H9 (cell line): ENCODE measurements at regions not wholly inside any gene's neighbourhood (a gene's known extent, or its start where the extent isn't known, plus 50 kb on each side); places are given as distances from the start of the nearest gene placed in this dataset.

Experiments
- DNase-seq: peaks from one replicate; pipeline ENCODE4 v3.0.0-alpha.2; 2017
- H2AFZ ChIP-seq: one replicate; pipeline ENCODE4 v1.6.1; 2013; ENCODE audit warnings: mild to moderate bottlenecking, low read length, control low read depth, moderate library complexity
- H2AK5ac ChIP-seq: 2 replicates; pipeline ENCODE4 v1.6.1; 2013; ENCODE audit warnings: low read length, control low read depth, mixed read lengths; ENCODE audit not compliant: insufficient read length
- H2BK120ac ChIP-seq: one replicate; pipeline ENCODE4 v1.6.1; 2013; ENCODE audit warnings: low read depth, mild to moderate bottlenecking, low read length, control low read depth, inconsistent platforms; ENCODE audit not compliant: poor library complexity, severe bottlenecking
- H2BK12ac ChIP-seq: 2 replicates; pipeline ENCODE4 v1.6.1; 2013; ENCODE audit warnings: low read length, control low read depth, mixed read lengths, low read depth; ENCODE audit not compliant: insufficient read length
- H2BK15ac ChIP-seq: 2 replicates; pipeline ENCODE4 v1.6.1; 2013; ENCODE audit warnings: low read depth, low read length, control low read depth
- H2BK20ac ChIP-seq: one replicate; pipeline ENCODE4 v1.6.1; 2013; ENCODE audit warnings: low read depth, mild to moderate bottlenecking, low read length, control low read depth, inconsistent platforms; ENCODE audit not compliant: poor library complexity, severe bottlenecking
- H2BK5ac ChIP-seq: 2 replicates; pipeline ENCODE4 v1.6.1; 2013; ENCODE audit warnings: low read length, control low read depth, mixed read lengths; ENCODE audit not compliant: insufficient read length
- H3K14ac ChIP-seq: 2 replicates; pipeline ENCODE4 v1.6.1; 2013; ENCODE audit warnings: low read length, control low read depth; ENCODE audit not compliant: insufficient read depth
- H3K18ac ChIP-seq: 2 replicates; pipeline ENCODE4 v1.6.1; 2013; ENCODE audit warnings: low read depth, mild to moderate bottlenecking, mixed read lengths, low read length, control low read depth; ENCODE audit not compliant: insufficient read length
- H3K23ac ChIP-seq: 2 replicates; pipeline ENCODE4 v1.6.1; 2013; ENCODE audit warnings: low read length, control low read depth, mixed read lengths, low read depth; ENCODE audit not compliant: insufficient read length
- H3K23me2 ChIP-seq: 2 replicates; pipeline ENCODE4 v1.6.1; 2013; ENCODE audit warnings: low read depth, mild to moderate bottlenecking, mixed read lengths, low read length, control low read depth; ENCODE audit not compliant: insufficient read length, poor library complexity, severe bottlenecking
- H3K27ac ChIP-seq: 2 replicates; pipeline ENCODE4 v1.5.1; 2013; ENCODE audit warnings: low read length, control low read depth, mixed read lengths, low read depth; ENCODE audit not compliant: insufficient read length
- H3K27me3 ChIP-seq: 2 replicates; pipeline ENCODE4 v1.6.1; 2013; ENCODE audit warnings: low read length, control low read depth, inconsistent platforms; ENCODE audit not compliant: insufficient read depth
- H3K4ac ChIP-seq: 2 replicates; pipeline ENCODE4 v1.6.1; 2013; ENCODE audit warnings: low read depth, mild to moderate bottlenecking, control low read depth, inconsistent platforms, low read length, moderate library complexity
- H3K4me1 ChIP-seq: 2 replicates; pipeline ENCODE4 v1.6.1; 2013; ENCODE audit warnings: low read length, control low read depth, inconsistent platforms; ENCODE audit not compliant: insufficient read depth
- H3K4me2 ChIP-seq: 2 replicates; pipeline ENCODE4 v1.6.1; 2013; ENCODE audit warnings: low read length, control low read depth, mixed read lengths; ENCODE audit not compliant: insufficient read length, insufficient read depth
- H3K56ac ChIP-seq: 2 replicates; pipeline ENCODE4 v1.6.1; 2013; ENCODE audit warnings: low read depth, mild to moderate bottlenecking, mixed read lengths, low read length, control low read depth; ENCODE audit not compliant: insufficient read length
- H3K79me1 ChIP-seq: 2 replicates; pipeline ENCODE4 v1.6.1; 2013; ENCODE audit warnings: low read depth, mild to moderate bottlenecking, moderate library complexity, low read length, control low read depth, inconsistent platforms; ENCODE audit not compliant: insufficient read depth, poor library complexity, severe bottlenecking
- H3K79me2 ChIP-seq: 2 replicates; pipeline ENCODE4 v1.6.1; 2013; ENCODE audit warnings: low read length, control low read depth, inconsistent platforms; ENCODE audit not compliant: insufficient read depth
- H3K9ac ChIP-seq: 2 replicates; pipeline ENCODE4 v1.6.1; 2013; ENCODE audit warnings: low read length, control low read depth, mixed read lengths; ENCODE audit not compliant: insufficient read length; ENCODE audit errors: extremely low read depth
- H3K9me3 ChIP-seq: one replicate; pipeline ENCODE4 v1.6.1; 2013; ENCODE audit warnings: low read depth, low read length, inconsistent platforms; ENCODE audit not compliant: control insufficient read depth
- H3T11ph ChIP-seq: one replicate; pipeline ENCODE4 v1.6.1; 2013; ENCODE audit warnings: mild to moderate bottlenecking, low read length, control low read depth, inconsistent platforms
- H4K20me1 ChIP-seq: one replicate; pipeline ENCODE4 v1.6.1; 2013; ENCODE audit not compliant: control insufficient read depth, insufficient read length, insufficient read depth
- H4K5ac ChIP-seq: 2 replicates; pipeline ENCODE4 v1.6.1; 2013; ENCODE audit warnings: low read depth, mild to moderate bottlenecking, mixed read lengths, low read length, control low read depth; ENCODE audit not compliant: insufficient read length
- H4K8ac ChIP-seq: replicated peaks from 2 replicates; pipeline ENCODE4 v1.6.1; 2013; ENCODE audit warnings: low read length, control low read depth, mixed read lengths, low read depth; ENCODE audit not compliant: insufficient read length
- H4K91ac ChIP-seq: 2 replicates; pipeline ENCODE4 v1.6.1; 2013; ENCODE audit warnings: low read depth, mild to moderate bottlenecking, moderate library complexity, mixed read lengths, low read length, control low read depth; ENCODE audit not compliant: insufficient read length
- H3K27ac Mint-ChIP-seq, 3 experiments: 2 replicates in 2 of 3; 3 replicates in 1 of 3; pipeline ENCODE4 v1.8.0; 2020 to 2021; ENCODE audit warnings: mixed read lengths in 3 of 3, mild to moderate bottlenecking in 1 of 3, moderate library complexity in 1 of 3
- H3K27me3 Mint-ChIP-seq: 2 replicates; pipeline ENCODE4 v1.8.0; 2021; ENCODE audit warnings: low read depth, mild to moderate bottlenecking, moderate library complexity, mixed read lengths
- H3K36me3 Mint-ChIP-seq, 3 experiments: 2 replicates in 2 of 3; 3 replicates in 1 of 3; pipeline ENCODE4 v1.8.0; 2020 to 2021; ENCODE audit warnings: low read depth in 3 of 3, mixed read lengths in 3 of 3; ENCODE audit not compliant: insufficient read depth in 1 of 3
- H3K4me1 Mint-ChIP-seq, 2 experiments: 2 replicates each; pipeline ENCODE4 v1.8.0; 2020; ENCODE audit warnings: mixed read lengths in 2 of 2
- H3K4me3 Mint-ChIP-seq, 2 experiments: 2 replicates in 1 of 2; 3 replicates in 1 of 2; pipeline ENCODE4 v1.8.0; 2020 to 2021; ENCODE audit warnings: mild to moderate bottlenecking in 2 of 2, mixed read lengths in 2 of 2, moderate library complexity in 1 of 2
- H3K9me3 Mint-ChIP-seq, 2 experiments: 2 replicates in 1 of 2; 3 replicates in 1 of 2; pipeline ENCODE4 v1.8.0; 2020; ENCODE audit warnings: mild to moderate bottlenecking in 2 of 2, mixed read lengths in 2 of 2, moderate library complexity in 1 of 2
- WGBS: extraction: QIAGEN DNeasy Blood & Tissue Kit; methylation state at CpG from one replicate; pipeline ENCODE4 v1.1.7; 2013; ENCODE audit warnings: missing lambda C conversion rate, low lambda C conversion rate, mixed read lengths; ENCODE audit not compliant: insufficient read length; ENCODE audit errors: extremely low coverage; 5-methylcytosine and 5-hydroxymethylcytosine counted together
- TF ChIP-seq, protein P1 (sequence below): fragments of 200-600 bp; sonication (generic); conservative IDR thresholded peaks from 3 replicates; pipeline ENCODE4 v1.8.0; 2021; ENCODE audit warnings: antibody characterized with exemption, mild to moderate bottlenecking

DNA sequence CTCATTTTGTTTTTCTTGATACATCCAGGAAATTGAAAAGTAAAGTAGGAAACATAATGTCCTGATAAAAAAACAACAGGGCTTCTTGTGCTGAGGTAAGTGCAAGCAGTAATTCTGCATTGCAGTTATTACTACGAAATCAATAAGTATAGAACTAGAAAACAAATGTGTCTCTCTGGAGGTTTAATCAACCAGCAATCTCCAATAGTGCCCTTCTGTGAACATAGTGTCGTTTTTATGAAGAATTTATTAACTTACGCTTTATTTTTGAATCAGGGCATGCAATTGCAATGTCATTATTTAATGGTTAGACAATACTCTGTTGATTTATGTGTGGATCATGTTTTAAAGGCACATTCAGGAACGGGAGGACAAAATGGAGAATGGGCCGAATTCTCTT is 494.1 kb upstream of the NOVA1 start:
- Histone ChIP-seq H3K9me3 (no peaks in the 10 kb centered on the region), H3K79me1 (no peaks in the 10 kb centered on the region)
- no CpG with 5 or more reads among the region's 5 CpGs for WGBS

More for the DNA sequence above, 494.1 kb upstream of the NOVA1 start:
- no peak overlapping the region for H3K56ac ChIP-seq
- no peak overlapping the region for H3K23ac ChIP-seq
- H2BK5ac ChIP-seq: no peak overlapping the region
- Mint-ChIP-seq H3K36me3 (no peaks in the 10 kb centered on the region), H3K4me3 (no peak overlapping the region), H3K27ac (no peak overlapping the region), H3K4me1 (no peaks in the 10 kb centered on the region), H3K27me3 (no peaks in the 10 kb centered on the region), H3K9me3 (no peaks in the 10 kb centered on the region)
- H2BK15ac ChIP-seq: no peak overlapping the region
- H4K91ac ChIP-seq: no peak overlapping the region
- no peak overlapping the region for H3K27ac ChIP-seq
- H3K27me3 ChIP-seq: no peaks in the 10 kb centered on the region
- no peak overlapping the region for H2AFZ ChIP-seq
- H2AK5ac ChIP-seq: no peak overlapping the region
- no peaks in the 10 kb centered on the region for H3K4me1 ChIP-seq
- no peak overlapping the region for H3K18ac ChIP-seq
- no peak overlapping the region for H2BK12ac ChIP-seq
- H3K4me2 ChIP-seq: no peak overlapping the region
- H4K20me1 ChIP-seq: no peaks in the 10 kb centered on the region
- H3K9ac ChIP-seq: no peak overlapping the region
- no peak overlapping the region for H2BK120ac ChIP-seq
- H2BK20ac ChIP-seq: no peak overlapping the region
- DNase-seq: no peak
- no peak overlapping the region for H3K4ac ChIP-seq
- no peaks in the 10 kb centered on the region for H3K79me2 ChIP-seq
- no peak overlapping the region for H3T11ph ChIP-seq
- no peak overlapping the region for H3K14ac ChIP-seq
- TF ChIP-seq, protein P1, sequence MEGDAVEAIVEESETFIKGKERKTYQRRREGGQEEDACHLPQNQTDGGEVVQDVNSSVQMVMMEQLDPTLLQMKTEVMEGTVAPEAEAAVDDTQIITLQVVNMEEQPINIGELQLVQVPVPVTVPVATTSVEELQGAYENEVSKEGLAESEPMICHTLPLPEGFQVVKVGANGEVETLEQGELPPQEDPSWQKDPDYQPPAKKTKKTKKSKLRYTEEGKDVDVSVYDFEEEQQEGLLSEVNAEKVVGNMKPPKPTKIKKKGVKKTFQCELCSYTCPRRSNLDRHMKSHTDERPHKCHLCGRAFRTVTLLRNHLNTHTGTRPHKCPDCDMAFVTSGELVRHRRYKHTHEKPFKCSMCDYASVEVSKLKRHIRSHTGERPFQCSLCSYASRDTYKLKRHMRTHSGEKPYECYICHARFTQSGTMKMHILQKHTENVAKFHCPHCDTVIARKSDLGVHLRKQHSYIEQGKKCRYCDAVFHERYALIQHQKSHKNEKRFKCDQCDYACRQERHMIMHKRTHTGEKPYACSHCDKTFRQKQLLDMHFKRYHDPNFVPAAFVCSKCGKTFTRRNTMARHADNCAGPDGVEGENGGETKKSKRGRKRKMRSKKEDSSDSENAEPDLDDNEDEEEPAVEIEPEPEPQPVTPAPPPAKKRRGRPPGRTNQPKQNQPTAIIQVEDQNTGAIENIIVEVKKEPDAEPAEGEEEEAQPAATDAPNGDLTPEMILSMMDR: no peak
- H4K8ac ChIP-seq: no peak overlapping the region
- no peaks in the 10 kb centered on the region for H3K23me2 ChIP-seq
- no peak overlapping the region for H4K5ac ChIP-seq
